ENCODE measurements at regions not wholly inside any gene's neighbourhood (a gene's known extent, or its start where the extent isn't known, plus 50 kb on each side); places are given as distances from the start of the nearest gene placed in this dataset.

GRCh38 chr14:97572583-97573458, 775.6 kb downstream of the VRK1 start:
- Histone ChIP-seq H3K36me3 (replicated peaks in 1 of 2; ENCODE audit: control insufficient read depth in 1 of 2, insufficient read depth in 2 of 2, low read length in 2 of 2) (no peaks in the 10 kb centered on the region), H2AFZ (ENCODE audit: low read length) (no peak overlapping the region), H3K4me3 (replicated peaks in 1 of 3; ENCODE audit: insufficient read depth in 1 of 3, low read depth in 2 of 3, low read length in 3 of 3) (no peak overlapping the region), H3K4me2 (ENCODE audit: low read depth, low read length) (no peak overlapping the region), H3K27ac (ENCODE audit: extremely low read length, insufficient read depth, low read length) (no peak overlapping the region), H3K9me3 (ENCODE audit: low read length) (peaks cover 97% of the 10 kb centered on the region), H3K9ac (ENCODE audit: insufficient read depth, low read depth, low read length) (no peak overlapping the region), H3K79me2 (ENCODE audit: insufficient read depth, low read length) (no peaks in the 10 kb centered on the region), H4K20me1 (ENCODE audit: insufficient read depth, low read length) (no peaks in the 10 kb centered on the region), H3K27me3 (ENCODE audit: control insufficient read depth in 1 of 2, insufficient read depth in 2 of 2, low read length in 2 of 2) (no peaks in the 10 kb centered on the region; a peak in 1 of 5 replicates), H3K4me1 (ENCODE audit: insufficient read depth, low read length) (no peaks in the 10 kb centered on the region)
- no peak for ATAC-seq
- no peak for FAIRE-seq
- in situ Hi-C loops (cut with HindIII; ENCODE audit: extremely low pct_ligation_motif_present, low pct_unique_long_range_greater_than_20kb) (no loop called here), intact Hi-C loops (cut with micrococcal nuclease; ENCODE audit: unreplicated experiment) (no loop called here)
- BruUV-seq (replicated peaks) = no TSS peak
- 33% methylated on average over 19 of the region's 19 CpGs for WGBS (ENCODE audit: low lambda C conversion rate)
- CTCF ChIA-PET (ENCODE audit: low intra/inter-chr PET ratio, low total read pairs) = no interaction called here
- POLR2A ChIA-PET = no interaction called here
- no peak for DNase-seq (ENCODE audit: low spot score)
- TF ChIP-seq, protein P1, sequence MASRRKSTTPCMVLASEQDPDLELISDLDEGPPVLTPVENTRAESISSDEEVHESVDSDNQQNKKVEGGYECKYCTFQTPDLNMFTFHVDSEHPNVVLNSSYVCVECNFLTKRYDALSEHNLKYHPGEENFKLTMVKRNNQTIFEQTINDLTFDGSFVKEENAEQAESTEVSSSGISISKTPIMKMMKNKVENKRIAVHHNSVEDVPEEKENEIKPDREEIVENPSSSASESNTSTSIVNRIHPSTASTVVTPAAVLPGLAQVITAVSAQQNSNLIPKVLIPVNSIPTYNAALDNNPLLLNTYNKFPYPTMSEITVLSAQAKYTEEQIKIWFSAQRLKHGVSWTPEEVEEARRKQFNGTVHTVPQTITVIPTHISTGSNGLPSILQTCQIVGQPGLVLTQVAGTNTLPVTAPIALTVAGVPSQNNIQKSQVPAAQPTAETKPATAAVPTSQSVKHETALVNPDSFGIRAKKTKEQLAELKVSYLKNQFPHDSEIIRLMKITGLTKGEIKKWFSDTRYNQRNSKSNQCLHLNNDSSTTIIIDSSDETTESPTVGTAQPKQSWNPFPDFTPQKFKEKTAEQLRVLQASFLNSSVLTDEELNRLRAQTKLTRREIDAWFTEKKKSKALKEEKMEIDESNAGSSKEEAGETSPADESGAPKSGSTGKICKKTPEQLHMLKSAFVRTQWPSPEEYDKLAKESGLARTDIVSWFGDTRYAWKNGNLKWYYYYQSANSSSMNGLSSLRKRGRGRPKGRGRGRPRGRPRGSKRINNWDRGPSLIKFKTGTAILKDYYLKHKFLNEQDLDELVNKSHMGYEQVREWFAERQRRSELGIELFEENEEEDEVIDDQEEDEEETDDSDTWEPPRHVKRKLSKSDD (CRISPR knock-in tag; IDR thresholded peaks at IDR 0.05; ENCODE audit: low read depth) = no peak
- TF ChIP-seq, protein P2, sequence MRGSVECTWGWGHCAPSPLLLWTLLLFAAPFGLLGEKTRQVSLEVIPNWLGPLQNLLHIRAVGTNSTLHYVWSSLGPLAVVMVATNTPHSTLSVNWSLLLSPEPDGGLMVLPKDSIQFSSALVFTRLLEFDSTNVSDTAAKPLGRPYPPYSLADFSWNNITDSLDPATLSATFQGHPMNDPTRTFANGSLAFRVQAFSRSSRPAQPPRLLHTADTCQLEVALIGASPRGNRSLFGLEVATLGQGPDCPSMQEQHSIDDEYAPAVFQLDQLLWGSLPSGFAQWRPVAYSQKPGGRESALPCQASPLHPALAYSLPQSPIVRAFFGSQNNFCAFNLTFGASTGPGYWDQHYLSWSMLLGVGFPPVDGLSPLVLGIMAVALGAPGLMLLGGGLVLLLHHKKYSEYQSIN (CRISPR knock-in tag; IDR thresholded peaks at IDR 0.05; ENCODE audit: borderline replicate concordance) = no peak
- TF ChIP-seq GFI1 (CRISPR knock-in tag; IDR thresholded peaks at IDR 0.05; ENCODE audit: borderline replicate concordance) = no peak
- TF ChIP-seq, protein P3, sequence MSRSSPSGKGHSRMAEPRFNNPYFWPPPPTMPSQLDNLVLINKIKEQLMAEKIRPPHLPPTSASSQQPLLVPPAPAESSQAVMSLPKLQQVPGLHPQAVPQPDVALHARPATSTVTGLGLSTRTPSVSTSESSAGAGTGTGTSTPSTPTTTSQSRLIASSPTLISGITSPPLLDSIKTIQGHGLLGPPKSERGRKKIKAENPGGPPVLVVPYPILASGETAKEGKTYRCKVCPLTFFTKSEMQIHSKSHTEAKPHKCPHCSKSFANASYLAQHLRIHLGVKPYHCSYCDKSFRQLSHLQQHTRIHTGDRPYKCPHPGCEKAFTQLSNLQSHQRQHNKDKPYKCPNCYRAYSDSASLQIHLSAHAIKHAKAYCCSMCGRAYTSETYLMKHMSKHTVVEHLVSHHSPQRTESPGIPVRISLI (CRISPR knock-in tag; IDR thresholded peaks at IDR 0.05; ENCODE audit: borderline replicate concordance) = no peak
- TF ChIP-seq GATA4 (IDR thresholded peaks at IDR 0.05; ENCODE audit: borderline replicate concordance, low read depth) = no peak
- no peak for TF ChIP-seq NBN (conservative IDR thresholded peaks at IDR 0.05)
- no peak for TF ChIP-seq ZNF350 (CRISPR knock-in tag; IDR thresholded peaks at IDR 0.05; ENCODE audit: borderline replicate concordance, low read depth)
- TF ChIP-seq PITX1 (CRISPR knock-in tag; IDR thresholded peaks at IDR 0.05) = no peak
- TF ChIP-seq, protein P4, sequence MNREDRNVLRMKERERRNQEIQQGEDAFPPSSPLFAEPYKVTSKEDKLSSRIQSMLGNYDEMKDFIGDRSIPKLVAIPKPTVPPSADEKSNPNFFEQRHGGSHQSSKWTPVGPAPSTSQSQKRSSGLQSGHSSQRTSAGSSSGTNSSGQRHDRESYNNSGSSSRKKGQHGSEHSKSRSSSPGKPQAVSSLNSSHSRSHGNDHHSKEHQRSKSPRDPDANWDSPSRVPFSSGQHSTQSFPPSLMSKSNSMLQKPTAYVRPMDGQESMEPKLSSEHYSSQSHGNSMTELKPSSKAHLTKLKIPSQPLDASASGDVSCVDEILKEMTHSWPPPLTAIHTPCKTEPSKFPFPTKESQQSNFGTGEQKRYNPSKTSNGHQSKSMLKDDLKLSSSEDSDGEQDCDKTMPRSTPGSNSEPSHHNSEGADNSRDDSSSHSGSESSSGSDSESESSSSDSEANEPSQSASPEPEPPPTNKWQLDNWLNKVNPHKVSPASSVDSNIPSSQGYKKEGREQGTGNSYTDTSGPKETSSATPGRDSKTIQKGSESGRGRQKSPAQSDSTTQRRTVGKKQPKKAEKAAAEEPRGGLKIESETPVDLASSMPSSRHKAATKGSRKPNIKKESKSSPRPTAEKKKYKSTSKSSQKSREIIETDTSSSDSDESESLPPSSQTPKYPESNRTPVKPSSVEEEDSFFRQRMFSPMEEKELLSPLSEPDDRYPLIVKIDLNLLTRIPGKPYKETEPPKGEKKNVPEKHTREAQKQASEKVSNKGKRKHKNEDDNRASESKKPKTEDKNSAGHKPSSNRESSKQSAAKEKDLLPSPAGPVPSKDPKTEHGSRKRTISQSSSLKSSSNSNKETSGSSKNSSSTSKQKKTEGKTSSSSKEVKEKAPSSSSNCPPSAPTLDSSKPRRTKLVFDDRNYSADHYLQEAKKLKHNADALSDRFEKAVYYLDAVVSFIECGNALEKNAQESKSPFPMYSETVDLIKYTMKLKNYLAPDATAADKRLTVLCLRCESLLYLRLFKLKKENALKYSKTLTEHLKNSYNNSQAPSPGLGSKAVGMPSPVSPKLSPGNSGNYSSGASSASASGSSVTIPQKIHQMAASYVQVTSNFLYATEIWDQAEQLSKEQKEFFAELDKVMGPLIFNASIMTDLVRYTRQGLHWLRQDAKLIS (CRISPR knock-in tag; IDR thresholded peaks at IDR 0.05) = no peak
- no peak for TF ChIP-seq ZXDC (CRISPR knock-in tag; IDR thresholded peaks at IDR 0.05)

Measured in HepG2 (cell line).